HT1080 (cell line): ENCODE measurements at regions not wholly inside any gene's neighbourhood (a gene's known extent, or its start where the extent isn't known, plus 50 kb on each side); places are given as distances from the start of the nearest gene placed in this dataset.
A peak's percentile ranks its signal among the peaks of the same experiment; 100 is the strongest.

Experiments used
- DNase-seq: peaks from one replicate; pipeline ENCODE4 v3.0.0-alpha.2; 2015; ENCODE audit warnings: low read depth

DNA sequence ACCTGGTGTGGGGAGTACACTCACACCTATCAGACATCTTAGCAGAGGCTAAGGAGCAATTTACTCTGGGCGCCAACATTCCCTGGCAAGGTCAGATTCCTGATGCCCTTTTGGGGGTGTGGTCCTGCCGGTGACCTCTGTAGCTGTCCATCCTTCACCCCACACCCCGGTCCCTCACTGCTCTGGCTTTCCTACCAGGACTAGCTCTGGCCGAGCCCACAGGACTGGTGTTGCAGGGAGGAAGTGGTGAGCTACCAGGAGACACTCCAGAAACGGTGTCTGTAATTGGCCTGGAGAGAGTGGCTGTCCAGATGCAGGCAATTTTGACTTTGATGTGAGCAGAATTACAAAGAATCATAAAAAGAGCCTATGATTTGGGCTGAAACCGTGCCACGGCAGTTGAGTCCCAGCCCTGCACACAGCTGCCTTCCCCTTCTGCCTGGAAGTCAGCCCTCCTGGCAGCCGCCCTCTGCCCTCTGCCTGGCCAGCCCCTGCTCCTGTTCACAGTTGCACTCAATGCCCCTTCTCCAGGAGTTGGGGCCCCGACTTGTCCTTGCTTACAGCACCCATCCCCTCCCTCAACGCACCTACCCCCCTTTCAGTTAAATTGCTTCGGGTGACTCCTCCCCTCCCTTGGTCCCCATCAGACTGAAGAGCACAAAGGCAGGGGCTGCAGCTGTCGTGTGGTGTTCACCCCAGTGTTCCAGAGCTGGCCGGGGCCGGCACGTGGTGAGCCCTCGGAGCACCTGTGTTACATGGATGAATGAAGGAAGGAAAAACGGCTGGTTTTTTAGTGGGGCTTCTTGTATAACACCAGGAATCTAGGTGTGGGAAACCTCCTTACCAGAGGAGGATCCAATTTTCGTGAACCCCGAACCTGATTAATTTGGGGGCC, 80.2 kb upstream of the TPM1 start:
- no peak for DNase-seq

DNA sequence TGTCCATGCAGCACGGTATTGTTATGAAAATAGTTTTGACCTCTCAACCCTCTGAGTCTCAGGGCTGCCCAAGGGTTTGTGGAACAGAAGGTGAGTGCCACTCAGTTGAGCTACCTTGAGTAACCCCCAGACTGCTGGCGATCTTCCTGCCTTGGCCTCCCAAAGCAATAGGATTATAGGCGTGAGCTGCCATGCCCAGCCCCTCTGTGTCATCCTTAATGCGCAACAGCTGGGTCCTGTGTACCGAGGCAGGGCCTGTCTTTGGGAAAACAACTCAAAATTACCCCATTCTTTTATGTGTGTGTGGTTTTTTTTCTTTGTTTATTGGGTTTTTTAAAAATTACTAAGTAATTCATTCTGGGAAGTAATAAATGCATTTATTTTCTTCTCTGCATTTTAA, 78.3 kb upstream of the TPM1 start:
- DNase-seq = no peak

DNA sequence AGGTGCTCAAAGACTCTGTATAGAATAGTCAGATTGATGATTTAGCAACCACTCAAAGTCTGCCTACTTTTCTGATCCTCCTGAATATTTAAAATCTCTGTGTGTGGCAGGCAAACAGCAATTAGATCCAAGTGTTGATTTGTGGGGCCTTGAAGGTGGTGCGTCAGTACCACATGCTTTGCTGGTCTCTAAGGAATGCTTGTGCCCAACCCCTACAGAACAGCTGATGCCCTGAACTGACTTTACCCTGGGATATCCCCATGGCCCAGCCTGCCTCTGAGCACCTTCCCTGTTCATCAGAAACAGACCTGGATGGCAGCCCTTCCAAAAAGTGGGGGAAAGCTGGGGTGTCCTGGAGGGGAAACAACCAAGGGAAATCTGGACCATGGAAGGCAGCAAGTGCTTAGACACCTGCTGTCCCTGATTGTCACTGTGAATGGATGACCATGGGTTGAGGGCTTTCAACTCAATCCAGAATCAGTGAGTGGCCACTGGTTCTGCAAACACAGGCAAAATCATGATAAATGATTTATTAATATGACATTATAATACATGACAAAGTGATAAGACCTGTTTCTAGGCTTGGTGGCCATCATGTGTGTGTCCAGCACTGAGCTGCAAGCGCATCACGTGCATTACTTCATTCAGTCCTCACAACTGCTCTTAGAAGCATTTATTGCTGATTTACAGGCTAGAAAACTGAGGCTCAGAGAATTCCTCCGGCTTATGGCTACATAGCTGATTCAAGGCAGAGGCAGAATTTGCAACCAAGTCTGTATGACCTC, 76.1 kb upstream of the TPM1 start:
- no peak for DNase-seq

DNA sequence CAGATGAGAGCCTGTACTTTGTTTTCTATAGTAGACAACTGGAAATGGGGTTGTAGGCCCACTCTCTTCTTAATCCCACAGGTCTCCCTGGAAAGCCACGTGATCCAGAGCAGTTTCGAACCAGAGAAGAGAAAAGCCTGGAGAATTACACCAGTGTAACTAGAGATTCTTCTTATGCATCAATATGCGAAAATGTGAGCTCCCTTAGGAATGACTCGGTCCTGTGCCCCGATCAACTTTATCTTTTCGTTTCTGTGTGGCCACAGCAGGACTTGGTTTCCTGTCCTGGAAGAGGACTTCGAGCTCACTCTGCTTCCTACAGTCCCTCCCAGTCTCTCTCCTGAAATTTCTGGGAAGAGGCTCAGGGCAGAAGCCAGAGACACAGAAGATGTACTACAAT, 73.8 kb upstream of the TPM1 start:
- DNase-seq = no peak

DNA sequence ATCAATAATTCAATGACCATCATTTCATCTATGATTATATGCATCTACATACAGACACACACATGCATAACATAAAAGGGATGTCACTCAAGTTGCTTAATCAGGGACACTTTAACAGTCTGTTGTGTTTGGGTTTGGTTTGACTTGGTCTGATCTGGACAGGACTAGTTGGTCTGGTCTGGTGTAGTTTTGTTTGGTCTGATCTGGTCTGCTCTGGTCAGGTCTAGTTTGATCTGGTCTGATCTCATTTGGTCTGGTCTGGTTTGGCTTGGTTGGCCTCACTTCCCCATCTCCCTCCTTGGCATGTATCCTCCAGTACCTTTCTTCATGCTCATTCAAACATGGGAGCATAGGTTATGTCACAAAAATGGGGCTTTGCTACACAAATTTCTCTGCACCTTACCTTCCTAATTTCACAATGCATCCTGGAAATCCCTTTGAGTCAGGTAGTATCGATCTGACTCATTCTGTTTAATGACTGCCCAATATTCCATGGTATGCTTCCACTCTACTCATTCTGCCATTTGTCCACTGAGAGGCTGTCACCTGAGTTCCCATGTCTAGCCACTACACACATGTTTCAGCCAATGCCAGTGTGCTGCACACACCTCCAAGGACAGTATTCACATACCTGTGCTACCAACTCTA, 73.0 kb upstream of the TPM1 start:
- DNase-seq = no peak

DNA sequence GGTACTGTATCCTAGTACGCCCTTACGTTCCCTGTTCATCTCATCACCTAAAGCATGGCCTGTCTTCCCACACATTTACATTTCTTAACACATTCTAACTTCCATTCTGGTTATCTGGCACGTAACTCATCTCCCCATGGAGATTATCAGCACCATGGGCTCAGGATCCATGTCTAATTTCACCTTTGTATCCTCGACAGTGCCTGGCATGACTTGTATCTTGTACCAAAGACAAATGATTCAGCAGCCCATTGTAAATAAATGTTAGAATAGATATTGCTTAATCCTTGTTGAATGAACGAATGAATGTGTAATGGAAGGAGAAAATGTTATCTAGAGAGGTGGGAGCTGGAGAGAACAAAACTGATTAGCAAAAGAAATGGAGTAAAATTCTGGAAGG, 69.7 kb upstream of the TPM1 start:
- peak; percentile 28 for DNase-seq

DNA sequence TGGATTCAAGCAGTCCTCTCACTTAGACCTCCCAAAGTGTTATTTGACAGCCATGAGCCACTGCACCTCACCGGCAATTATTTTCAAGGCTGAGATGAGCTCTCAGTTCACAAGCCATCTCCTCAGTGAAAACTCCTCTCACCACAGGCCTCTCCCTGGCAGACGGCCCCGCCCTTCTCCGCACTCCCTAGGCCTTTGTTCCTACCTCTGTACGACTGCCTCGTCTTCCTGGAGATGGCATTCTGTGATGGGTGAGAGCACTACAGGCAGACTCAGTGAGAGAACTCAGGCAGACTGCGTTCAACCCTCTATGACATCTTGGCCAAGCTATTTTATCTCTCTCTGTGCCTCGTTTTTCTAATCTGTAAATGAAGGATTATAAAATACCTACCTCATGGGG, 67.0 kb upstream of the TPM1 start:
- no peak for DNase-seq

DNA sequence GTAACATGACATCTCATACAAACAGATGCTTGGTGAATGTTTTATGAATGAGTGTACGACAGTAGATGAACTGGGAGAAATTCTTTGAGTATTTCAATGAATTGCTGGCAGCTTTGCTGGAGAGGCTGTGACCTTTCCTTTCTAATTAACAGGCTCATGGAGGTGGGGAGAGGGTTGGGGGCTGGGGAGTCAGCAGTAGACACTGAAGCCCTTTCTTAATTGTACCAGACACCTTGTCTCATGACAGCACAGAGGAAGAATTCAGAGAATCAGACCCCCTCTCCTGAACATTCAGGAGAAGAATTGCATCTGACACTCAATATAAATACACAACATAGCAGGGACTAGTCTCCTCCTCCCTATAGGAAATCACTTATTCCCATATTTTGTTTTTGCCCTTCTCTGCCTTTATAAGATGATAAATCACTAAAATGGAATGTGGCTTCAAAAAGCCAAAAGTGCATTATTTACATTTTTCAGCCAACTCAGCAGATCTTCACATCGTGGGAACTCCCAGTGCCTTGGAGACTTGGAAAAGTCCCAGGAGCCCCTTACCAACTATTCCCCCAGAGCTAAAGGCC, 66.2 kb upstream of the TPM1 start:
- DNase-seq = peak; percentile 63

DNA sequence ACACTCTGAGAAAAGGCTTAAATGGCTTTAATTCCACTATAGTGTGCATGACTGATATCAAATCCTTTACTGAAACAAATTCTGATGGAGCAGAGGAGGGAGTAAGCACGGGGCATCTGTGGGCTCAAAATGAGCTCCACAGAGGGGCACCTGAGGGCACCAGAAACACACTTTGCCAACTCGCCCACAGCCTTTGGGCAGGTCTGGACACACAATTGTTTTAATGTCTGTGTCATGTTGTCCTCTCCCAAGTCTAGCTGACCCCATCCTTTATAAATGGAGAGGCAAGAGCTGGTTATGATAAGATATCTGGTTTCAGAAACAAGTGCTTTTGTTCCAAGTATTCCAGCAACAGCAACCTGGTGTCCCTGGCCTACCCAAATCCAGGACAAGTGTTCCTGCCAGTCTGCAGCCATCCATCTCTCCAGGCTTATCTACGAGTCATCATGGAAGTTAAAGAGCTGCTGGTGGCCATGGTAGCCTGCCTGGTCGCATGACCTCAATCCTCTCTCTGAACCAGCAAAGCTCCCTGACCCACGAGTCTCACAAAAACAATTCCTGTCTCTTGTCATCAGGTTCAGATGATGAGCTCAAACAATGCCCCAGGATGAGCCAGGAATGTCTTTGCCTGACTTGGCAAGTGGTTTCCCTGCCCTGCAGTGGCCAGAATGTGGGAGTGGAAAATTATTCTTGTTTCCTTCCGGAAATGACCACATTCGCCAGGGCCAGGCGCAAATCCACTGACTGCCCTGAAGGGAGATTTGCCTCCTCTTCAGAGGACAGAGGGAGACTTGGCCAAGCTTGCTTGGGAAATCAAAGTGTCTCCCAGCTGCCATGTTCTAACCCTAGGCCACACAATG, 64.4 kb upstream of the TPM1 start:
- peak; percentile 84 for DNase-seq

DNA sequence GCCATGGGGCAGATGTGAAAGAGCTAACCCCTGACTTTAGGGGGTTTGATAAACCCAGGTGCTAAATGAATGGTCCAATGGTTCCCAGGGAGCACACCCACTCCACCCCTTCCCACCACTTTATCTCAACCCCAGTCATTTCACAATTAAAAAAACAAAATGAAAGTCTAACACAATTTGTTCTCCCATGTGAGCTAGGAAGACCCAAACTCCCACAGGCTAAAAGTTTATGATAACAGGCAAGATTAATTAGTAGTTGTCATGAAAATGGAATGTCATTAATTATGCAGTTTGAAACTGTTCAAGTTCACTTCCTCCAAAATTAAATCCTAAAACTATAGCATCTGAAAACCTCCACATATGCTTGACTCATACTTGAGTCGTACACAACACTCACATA, 63.3 kb upstream of the TPM1 start:
- DNase-seq = no peak

DNA sequence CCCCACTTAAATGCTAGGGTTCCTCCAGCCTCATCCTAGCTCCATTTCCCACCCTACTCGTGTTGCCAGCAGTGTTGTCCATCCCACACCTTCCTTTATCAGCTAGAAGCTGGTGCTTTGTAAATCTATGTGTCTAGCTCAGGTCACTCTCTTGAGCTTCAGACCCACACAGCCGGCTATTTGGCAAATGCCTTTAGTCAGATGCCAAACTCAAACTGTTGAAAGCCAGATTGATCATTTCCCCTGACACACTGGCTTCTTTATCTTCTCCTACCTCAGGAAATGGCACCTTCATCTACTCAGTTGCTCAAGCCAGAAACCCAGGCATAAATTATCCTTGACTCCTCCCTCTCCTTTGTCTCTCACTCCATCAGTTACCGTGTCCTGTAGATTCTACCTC, 61.5 kb upstream of the TPM1 start:
- DNase-seq = no peak

DNA sequence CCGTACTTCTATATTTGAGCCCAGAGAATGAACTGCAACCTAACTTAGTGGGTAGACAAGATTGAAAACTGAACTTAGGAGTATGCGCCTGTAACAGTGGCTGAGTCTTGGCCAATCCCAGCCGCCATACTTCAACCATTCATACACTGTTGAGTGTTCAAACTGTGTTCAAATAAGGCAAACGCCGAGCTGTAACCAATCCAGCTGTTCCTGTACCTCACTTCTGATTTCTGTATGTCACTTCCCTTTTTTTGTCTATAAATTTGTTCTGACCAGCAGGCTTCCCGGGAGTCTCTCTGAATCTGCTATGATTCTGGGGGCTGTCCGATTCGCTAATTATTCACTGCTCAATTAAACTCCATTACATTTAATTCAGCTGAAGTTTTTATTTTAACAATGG, 58.6 kb upstream of the TPM1 start:
- no peak for DNase-seq

DNA sequence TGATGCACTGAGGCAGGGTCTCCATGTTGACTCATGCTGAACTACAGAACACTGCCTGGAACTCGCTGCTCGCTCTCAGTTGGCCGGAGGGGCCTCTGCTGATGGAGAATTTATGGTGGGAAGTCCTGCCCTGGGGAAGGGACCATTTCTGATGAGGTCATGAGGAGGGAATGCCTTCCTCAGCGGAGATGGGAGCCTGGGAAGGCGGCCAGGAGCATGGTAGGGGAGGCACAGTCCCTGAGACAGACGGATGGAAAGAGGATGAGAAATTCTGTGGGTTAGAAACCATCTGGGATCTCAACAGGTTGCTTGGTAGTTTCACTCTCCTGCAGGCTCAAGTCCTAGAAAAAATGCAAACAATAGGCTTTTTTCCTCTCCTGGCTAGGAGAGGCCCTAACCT, 56.8 kb upstream of the TPM1 start:
- peak; percentile 75 for DNase-seq

DNA sequence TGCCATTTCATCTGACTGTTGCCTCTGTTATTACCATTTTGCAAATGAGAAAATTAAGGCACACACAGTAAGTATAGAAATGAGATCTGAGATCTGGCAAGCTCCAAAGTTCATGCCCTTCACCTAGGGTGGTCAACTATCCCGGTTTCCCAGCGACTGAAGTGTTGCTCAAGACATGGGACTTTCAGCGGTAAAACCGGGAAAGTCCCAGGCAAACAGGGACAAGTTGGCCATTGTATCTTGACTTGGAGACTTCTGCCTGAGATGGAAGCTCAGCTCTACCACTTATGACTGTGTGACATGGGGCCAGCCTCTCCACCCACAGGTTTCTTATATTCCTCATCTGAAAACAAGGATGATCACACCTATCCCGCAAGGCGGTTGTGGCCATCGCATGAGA, 55.6 kb upstream of the TPM1 start:
- DNase-seq = no peak

DNA sequence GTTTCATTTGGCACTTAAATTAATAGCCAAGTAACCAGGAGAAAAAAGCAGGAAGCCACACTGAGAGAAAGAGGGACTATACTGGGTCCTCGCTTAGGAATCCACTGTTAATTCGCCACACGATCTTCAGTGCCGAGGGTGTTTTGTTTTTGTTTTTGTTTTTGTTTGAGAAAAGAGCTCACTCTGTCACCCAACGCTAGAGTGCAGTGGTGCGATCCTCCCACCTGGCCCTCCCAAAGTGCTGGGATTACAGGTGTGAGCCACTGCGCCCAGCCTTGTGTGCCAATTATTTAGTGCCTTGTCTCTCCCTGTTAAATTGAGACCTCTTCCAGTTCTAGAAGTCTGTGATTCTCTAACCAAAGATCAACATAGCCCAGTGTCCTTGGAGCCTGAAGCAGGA, 53.8 kb upstream of the TPM1 start:
- no peak for DNase-seq

DNA sequence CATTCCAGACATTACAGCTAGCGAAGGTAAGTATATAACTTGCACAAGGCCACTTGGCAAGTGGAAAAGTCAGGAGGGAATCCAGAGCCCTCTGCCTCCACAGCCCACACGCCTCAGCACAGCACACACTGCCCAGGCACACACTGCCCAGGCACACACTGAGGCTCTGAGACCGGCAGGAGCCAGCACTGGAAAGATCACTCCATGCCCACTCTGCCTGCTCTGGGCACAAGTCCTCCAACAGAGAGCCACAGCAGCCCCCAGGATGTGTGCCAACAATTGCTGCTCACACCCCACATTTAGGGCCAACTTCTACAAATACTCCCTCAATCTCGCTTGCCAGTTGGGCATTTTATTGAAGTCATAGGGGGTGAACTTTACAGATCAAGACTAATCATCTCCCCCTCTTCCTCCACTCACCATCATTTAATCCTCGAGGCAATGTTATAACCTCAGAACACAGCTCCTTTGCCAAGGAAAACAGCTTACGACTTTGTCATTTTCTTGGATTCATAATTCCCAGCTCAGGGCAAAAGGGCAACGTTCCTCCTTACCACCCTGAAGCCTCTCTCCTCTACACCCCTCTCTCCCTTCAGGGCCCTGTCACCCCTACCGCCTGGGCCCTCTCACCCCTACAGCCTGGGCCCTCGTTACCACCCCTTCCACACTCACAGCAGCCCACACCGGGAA, 53.0 kb upstream of the TPM1 start:
- peak; percentile 20 for DNase-seq

DNA sequence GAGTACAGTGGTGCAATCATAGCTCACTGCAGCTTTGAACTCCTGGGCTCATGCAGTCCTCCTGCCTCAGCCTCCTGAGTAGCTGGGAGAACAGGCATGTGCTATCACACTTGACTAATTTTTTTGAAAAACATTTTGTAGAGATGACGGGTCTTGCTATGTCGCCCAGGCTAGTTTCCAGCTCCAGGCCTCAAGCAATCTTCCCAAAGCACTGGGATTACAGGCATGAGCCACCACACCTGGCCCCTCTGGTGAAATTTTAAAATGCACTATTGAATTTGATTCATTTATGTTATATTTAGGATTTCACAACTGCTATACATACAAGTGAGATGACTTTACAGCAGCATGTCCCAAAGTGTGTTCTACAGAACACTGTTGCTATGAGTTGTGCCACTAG, 50.8 kb upstream of the TPM1 start:
- no peak for DNase-seq

DNA sequence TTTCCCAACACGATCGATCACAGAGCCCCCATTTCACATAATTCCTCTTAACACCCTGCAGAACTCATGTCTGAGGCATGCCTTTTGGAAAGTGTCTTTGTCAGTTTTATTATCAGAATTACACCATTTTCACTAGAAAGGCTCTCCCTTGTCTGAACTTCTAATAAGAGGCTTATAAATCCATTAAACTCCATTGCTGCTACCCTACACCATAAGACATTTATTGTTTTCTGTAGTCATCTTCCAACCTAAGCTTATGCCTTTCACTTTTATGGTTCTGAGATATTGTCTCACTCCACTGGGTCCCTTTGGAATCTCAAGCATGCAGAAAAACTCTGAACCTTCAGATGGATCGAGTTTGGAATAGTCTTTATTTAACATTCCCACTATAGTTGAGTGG, 50.2 kb upstream of the TPM1 start:
- DNase-seq = no peak
